ENCODE measurements at regions not wholly inside any gene's neighbourhood (a gene's known extent, or its start where the extent isn't known, plus 50 kb on each side); places are given as distances from the start of the nearest gene placed in this dataset.

DNA sequence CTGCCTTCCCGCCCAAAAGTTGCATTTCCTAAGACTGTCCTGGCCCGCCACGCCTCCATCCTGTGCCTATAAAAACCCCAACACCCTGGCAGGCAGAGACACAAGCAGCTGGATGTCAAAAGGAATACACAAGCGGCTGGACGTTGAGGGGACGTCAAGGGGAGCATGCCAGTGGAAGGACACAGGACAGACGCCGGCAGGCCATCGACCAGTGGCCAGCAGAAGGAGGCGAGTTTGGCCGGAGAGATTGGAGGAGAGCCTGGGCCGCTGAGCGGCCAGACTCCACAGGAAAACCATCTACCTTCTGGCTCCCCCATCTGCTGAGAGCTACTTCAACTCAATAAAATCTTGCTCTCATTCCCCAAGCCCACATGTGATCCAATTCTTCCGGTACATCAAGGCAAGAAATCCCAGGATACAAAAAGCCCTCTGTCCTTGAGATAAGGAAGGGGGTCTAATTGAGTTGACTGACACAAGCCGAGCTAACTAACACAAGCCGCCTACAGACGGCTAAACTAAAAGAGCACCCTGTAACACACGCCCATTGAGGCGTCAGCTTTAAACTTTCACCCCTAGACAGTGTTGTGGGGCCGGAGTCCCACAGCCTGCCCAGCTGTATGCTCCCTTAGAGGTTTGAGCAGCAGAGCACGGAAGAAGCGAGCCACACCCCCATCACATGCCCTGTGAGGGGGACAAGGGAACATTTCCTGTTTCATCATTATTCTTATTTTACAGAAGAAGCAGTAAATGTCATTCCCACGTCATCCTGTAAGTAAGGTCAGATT, 150.3 kb upstream of the PHYHIPL start:
- WGBS, 5 donors, result 83 to 88% (median 86%) methylated on average over 23 of the region's 23 CpGs
- H3K27me3 ChIP-seq, result no peaks in the 10 kb centered on the region
- no peak overlapping the region for H3K27ac ChIP-seq
- intact Hi-C loops (cut with DNase I; ENCODE audit: low total_unique reads), result no loop called here
- no peaks in the 10 kb centered on the region for H3K4me1 ChIP-seq
- TF ChIP-seq EP300 (IDR thresholded peaks at IDR 0.05), result no peak
- no peak for TF ChIP-seq POLR2A (IDR thresholded peaks at IDR 0.05)
- TF ChIP-seq, protein P1, sequence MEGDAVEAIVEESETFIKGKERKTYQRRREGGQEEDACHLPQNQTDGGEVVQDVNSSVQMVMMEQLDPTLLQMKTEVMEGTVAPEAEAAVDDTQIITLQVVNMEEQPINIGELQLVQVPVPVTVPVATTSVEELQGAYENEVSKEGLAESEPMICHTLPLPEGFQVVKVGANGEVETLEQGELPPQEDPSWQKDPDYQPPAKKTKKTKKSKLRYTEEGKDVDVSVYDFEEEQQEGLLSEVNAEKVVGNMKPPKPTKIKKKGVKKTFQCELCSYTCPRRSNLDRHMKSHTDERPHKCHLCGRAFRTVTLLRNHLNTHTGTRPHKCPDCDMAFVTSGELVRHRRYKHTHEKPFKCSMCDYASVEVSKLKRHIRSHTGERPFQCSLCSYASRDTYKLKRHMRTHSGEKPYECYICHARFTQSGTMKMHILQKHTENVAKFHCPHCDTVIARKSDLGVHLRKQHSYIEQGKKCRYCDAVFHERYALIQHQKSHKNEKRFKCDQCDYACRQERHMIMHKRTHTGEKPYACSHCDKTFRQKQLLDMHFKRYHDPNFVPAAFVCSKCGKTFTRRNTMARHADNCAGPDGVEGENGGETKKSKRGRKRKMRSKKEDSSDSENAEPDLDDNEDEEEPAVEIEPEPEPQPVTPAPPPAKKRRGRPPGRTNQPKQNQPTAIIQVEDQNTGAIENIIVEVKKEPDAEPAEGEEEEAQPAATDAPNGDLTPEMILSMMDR (IDR thresholded peaks at IDR 0.05), result no peak
- TF ChIP-seq POLR2AphosphoS5 (IDR thresholded peaks at IDR 0.05), result no peak
- no peak for DNase-seq
- no peaks in the 10 kb centered on the region for H3K9me3 ChIP-seq
- no peaks in the 10 kb centered on the region for H3K36me3 ChIP-seq
- H3K4me3 ChIP-seq, result no peak overlapping the region

DNA sequence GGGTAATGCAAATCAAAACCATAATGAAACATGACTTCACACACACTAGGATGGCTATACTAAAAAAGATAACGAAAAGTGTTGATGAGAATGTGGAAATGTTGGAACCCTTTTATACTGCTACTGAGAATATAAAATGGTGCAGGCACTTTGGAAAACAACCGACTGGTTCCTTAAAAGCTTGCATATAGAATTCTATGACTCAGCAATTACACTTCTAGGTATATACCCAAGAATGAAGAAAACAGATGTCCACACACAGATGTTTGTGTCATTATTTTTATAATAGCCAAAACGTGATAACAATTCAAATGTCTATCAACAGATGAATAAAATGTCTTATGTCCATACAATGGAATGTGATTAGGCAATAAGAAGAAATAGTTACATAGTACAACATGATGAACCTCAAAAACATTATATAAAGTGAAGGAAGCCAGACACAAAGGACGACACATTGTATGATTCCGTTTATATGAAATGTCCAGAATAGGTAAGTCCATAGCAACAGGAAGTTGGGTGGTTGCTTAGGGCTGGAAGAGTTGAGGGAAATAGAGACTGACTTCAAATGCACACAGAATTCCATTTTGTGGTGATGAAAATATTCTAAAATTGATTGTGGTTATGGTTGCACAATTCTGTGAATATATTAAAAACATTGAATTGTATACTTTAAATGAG, 148.3 kb upstream of the PHYHIPL start:
- no peak overlapping the region for H3K27ac ChIP-seq
- WGBS, 5 donors, result 79 to 85% (median 83%) methylated on average over 5 of the region's 5 CpGs
- no peaks in the 10 kb centered on the region for H3K27me3 ChIP-seq
- H3K4me3 ChIP-seq, result no peak overlapping the region
- no peaks in the 10 kb centered on the region for H3K4me1 ChIP-seq
- TF ChIP-seq EP300 (IDR thresholded peaks at IDR 0.05), result no peak
- DNase-seq, result no peak
- no peaks in the 10 kb centered on the region for H3K9me3 ChIP-seq
- no peaks in the 10 kb centered on the region for H3K36me3 ChIP-seq
- intact Hi-C loops (cut with DNase I; ENCODE audit: low total_unique reads), result no loop called here

DNA sequence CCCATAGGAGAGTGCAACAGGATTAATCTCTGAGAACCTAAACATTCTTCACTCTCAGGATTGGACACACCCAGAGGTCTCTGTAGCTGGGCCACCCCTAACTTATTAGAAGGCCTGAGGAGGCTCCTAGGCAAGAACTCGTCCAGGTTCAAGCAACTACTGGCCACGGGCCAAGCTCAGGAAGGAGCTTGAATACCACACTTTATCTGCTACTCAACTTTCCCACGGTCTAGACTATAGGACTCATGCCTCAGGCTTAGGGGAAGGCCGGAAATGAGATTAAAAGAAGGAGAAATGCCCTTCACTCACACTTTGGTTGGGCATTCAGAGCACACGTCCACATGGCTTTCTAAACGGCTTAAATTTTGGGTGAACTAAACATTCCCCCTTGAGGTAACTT, 142.8 kb upstream of the PHYHIPL start:
- no peaks in the 10 kb centered on the region for H3K36me3 ChIP-seq
- H3K27ac ChIP-seq, result no peak overlapping the region
- H3K4me1 ChIP-seq, result no peaks in the 10 kb centered on the region
- WGBS, 5 donors, result 30 to 52% (median 48%) methylated on average over 6 of the region's 6 CpGs
- intact Hi-C loops (cut with DNase I; ENCODE audit: low total_unique reads), result no loop called here
- no peak overlapping the region for H3K4me3 ChIP-seq
- TF ChIP-seq, protein P1 (IDR thresholded peaks at IDR 0.05), result no peak
- TF ChIP-seq EP300 (IDR thresholded peaks at IDR 0.05) (no peak), POLR2A (IDR thresholded peaks at IDR 0.05) (no peak), POLR2AphosphoS5 (IDR thresholded peaks at IDR 0.05) (no peak)
- no peaks in the 10 kb centered on the region for H3K27me3 ChIP-seq
- H3K9me3 ChIP-seq, result no peaks in the 10 kb centered on the region
- DNase-seq, result peak in 1 of 2 donors; percentile 16

DNA sequence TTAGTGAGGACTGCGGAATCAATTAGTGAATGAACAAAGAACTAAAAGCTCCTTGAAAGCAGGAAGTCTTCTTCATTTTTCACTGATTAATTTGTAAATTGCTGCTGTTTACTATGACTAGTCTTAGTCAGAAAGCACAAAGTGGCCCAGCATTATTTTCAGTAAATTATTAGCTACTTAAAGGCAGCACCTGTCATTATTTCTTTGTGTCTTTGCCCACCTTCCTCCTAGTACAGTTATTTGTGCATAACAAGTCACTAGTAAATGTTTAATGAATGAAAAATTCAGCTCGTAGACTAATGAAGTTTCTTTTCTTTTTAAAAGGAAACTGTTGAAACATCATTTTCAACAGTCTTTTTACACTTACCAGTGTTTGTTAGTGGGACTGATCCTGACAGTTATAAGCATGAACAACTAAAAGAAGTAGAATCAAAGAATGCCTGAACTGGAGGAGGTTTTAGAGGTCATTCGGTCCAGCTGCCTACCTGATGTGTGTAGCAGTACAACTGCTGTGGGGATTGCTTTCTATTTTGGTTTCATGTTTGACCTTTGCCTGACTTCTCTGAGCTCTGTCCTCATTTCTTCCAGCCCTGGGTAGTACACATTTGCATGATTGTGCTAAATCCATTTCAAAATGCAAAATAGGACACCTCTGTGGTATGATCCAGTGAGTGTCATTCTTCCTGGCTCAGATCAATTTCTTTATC, 140.0 kb upstream of the PHYHIPL start:
- no peak for DNase-seq
- WGBS, 5 donors, result 76 to 80% (median 80%) methylated on average over 3 of the region's 3 CpGs
- Histone ChIP-seq H3K36me3 (no peaks in the 10 kb centered on the region), H3K27me3 (no peaks in the 10 kb centered on the region), H3K27ac (no peak overlapping the region), H3K9me3 (no peaks in the 10 kb centered on the region), H3K4me1 (no peaks in the 10 kb centered on the region), H3K4me3 (no peak overlapping the region)
- no peak for TF ChIP-seq EP300 (IDR thresholded peaks at IDR 0.05)
- TF ChIP-seq POLR2AphosphoS5 (IDR thresholded peaks at IDR 0.05), result no peak
- TF ChIP-seq, protein P1 (IDR thresholded peaks at IDR 0.05), result no peak
- TF ChIP-seq POLR2A (IDR thresholded peaks at IDR 0.05), result no peak
- intact Hi-C loops (cut with DNase I; ENCODE audit: low total_unique reads), result no loop called here
